Activated CD4-positive, alpha-beta T cell treated with anti-CD3 and anti-CD28 coated beads for 36 hours (primary cell): ENCODE measurements at regions not wholly inside any gene's neighbourhood (a gene's known extent, or its start where the extent isn't known, plus 50 kb on each side); places are given as distances from the start of the nearest gene placed in this dataset.

Experiments
- ATAC-seq: fragments of 200-7000 bp; cut with Tn5 transposase; one replicate; pipeline ENCODE4 v1.10.0; 2021; ENCODE audit warnings: mild to moderate bottlenecking, moderate library complexity
- CTCF ChIA-PET: fragments of 350-600 bp; sonication (Branson Sonifier 250); formaldehyde crosslinking; loops from one replicate; lab custom pipeline; 2021; ENCODE audit warnings: antibody characterized with exemption; lab: Charles Lee
- POLR2A ChIA-PET: fragments of 350-600 bp; sonication (Branson Sonifier 250); formaldehyde crosslinking; loops from one replicate; lab custom pipeline; 2021; ENCODE audit warnings: antibody characterized with exemption, inconsistent platforms; lab: Charles Lee
- DNase-seq: peaks from one replicate; pipeline ENCODE4 v3.0.0-alpha.2; 2020
- H3K27ac Mint-ChIP-seq: one replicate; pipeline ENCODE4 v1.8.0; 2021; ENCODE audit warnings: mixed read lengths
- H3K27me3 Mint-ChIP-seq: one replicate; pipeline ENCODE4 v1.8.0; 2021; ENCODE audit warnings: mixed read lengths
- H3K36me3 Mint-ChIP-seq: one replicate; pipeline ENCODE4 v1.8.0; 2021; ENCODE audit warnings: low read depth, mixed read lengths
- H3K4me1 Mint-ChIP-seq: one replicate; pipeline ENCODE4 v1.8.0; 2021; ENCODE audit warnings: mixed read lengths
- H3K4me3 Mint-ChIP-seq: one replicate; pipeline ENCODE4 v1.8.0; 2021; ENCODE audit warnings: mild to moderate bottlenecking, moderate library complexity, mixed read lengths
- H3K9me3 Mint-ChIP-seq: one replicate; pipeline ENCODE4 v1.8.0; 2021; ENCODE audit warnings: low read depth, mixed read lengths
- intact Hi-C, 2 experiments: fragments of 100-400 bp; cut with DNase I in 1 of 2; cut with micrococcal nuclease in 1 of 2; formaldehyde crosslinking; loops; one replicate each; pipeline versions ENCODE4 v1.14.2 to v1.15.1; 2022 to 2024; cut with DNase I, micrococcal nuclease

GRCh38 chr3:18058666-18059065, 316.2 kb upstream of the TBC1D5 start:
- DNase-seq (no peak), ATAC-seq (no peak)
- H3K27me3 Mint-ChIP-seq, result no peaks in the 10 kb centered on the region
- H3K4me1 Mint-ChIP-seq, result no peaks in the 10 kb centered on the region
- peaks cover 15% of the 10 kb centered on the region for H3K9me3 Mint-ChIP-seq
- no peak overlapping the region for H3K4me3 Mint-ChIP-seq
- ChIA-PET CTCF (no interaction called here), POLR2A (no interaction called here)
- intact Hi-C loops, result no loop called here
- no peak overlapping the region for H3K27ac Mint-ChIP-seq
- H3K36me3 Mint-ChIP-seq, result no peaks in the 10 kb centered on the region

DNA sequence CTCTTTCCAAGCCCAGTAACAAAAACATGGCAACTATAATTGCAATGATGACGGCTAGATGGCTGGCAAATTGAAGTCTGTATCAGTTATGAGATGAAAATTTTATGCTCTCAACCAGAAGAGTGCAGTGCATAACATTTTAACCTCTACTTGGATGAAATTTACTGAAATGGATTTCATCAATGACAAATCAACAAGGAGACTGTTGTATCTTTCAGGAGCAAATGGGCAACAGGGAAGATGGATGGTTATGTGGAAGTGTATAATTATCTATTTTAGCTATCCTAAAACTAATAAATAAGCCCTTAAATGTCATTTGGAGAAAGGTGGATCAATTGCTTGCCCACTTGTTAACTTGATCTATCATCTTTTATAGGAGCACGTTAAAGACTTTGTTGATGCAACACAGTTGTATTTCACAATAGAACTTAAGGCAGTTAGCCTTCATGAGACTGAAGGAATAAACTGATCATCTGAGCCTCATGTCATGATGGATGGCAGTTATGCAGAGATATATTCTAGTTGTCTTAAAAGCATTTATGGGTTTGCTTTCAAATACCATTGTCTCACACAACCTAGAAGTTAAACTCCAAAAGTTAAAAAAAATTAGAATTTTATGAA, 315.1 kb upstream of the TBC1D5 start:
- Mint-ChIP-seq H3K27me3 (no peaks in the 10 kb centered on the region), H3K27ac (no peak overlapping the region), H3K4me1 (no peaks in the 10 kb centered on the region), H3K36me3 (no peaks in the 10 kb centered on the region), H3K9me3 (peaks cover 15% of the 10 kb centered on the region), H3K4me3 (no peak overlapping the region)
- DNase-seq (no peak), ATAC-seq (no peak)
- intact Hi-C loops, result no loop called here
- CTCF ChIA-PET, result no interaction called here
- POLR2A ChIA-PET, result no interaction called here

- no peak overlapping the region for H3K27ac Mint-ChIP-seq
- H3K9me3 Mint-ChIP-seq, result peaks cover 15% of the 10 kb centered on the region
- H3K27me3 Mint-ChIP-seq, result no peaks in the 10 kb centered on the region
- H3K4me1 Mint-ChIP-seq, result no peaks in the 10 kb centered on the region
- intact Hi-C loops, result no loop called here
- no peak for DNase-seq
- no peak for ATAC-seq
- no peaks in the 10 kb centered on the region for H3K36me3 Mint-ChIP-seq
- ChIA-PET POLR2A (no interaction called here), CTCF (no interaction called here)
- H3K4me3 Mint-ChIP-seq, result no peak overlapping the region
Measured at GRCh38 chr3:18054625-18055024, 312.2 kb upstream of the TBC1D5 start.

- Mint-ChIP-seq H3K27me3 (no peaks in the 10 kb centered on the region), H3K27ac (no peak overlapping the region), H3K36me3 (no peaks in the 10 kb centered on the region), H3K4me3 (no peak overlapping the region), H3K9me3 (peaks cover 15% of the 10 kb centered on the region), H3K4me1 (no peaks in the 10 kb centered on the region)
- ATAC-seq, result no peak
- ChIA-PET POLR2A (no interaction called here), CTCF (interaction anchor here (1.1 kb wide), 1 partner anchor 18 kb away, joined by 6 read pairs; no protein-coding TSS in a partner anchor)
- DNase-seq, result no peak
- intact Hi-C loops, result no loop called here
Measured at GRCh38 chr3:18051306-18051705, 308.9 kb upstream of the TBC1D5 start.

DNA sequence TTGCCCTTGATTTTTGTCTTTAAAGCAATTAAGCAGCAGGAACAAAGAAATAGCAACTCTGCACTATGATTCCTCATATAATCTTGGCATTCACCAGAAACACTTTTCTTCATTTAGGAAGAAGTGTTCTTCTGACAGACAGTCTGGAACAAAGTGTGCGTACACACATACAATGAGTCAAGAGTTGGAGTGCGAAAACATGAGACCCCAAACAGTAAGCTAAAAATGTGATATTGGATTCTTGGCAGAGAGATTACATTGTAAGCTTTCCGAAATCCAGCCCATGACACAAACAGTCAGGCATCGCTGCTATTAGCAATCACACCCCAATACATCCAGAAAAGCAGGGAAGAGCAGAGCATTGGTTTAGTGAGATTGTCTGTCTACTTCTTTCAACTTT, 306.7 kb upstream of the TBC1D5 start:
- no peaks in the 10 kb centered on the region for H3K4me1 Mint-ChIP-seq
- CTCF ChIA-PET, result interaction anchor here (1.1 to 1.6 kb wide), 3 partner anchors 11 to 154 kb away, joined by 3 to 6 read pairs (median 5); no protein-coding TSS in a partner anchor
- no peak for ATAC-seq
- H3K9me3 Mint-ChIP-seq, result no peaks in the 10 kb centered on the region
- H3K4me3 Mint-ChIP-seq, result no peak overlapping the region
- no peak overlapping the region for H3K27ac Mint-ChIP-seq
- intact Hi-C loops, result no loop called here
- no peak for DNase-seq
- POLR2A ChIA-PET, result no interaction called here
- no peaks in the 10 kb centered on the region for H3K27me3 Mint-ChIP-seq
- H3K36me3 Mint-ChIP-seq, result no peaks in the 10 kb centered on the region

GRCh38 chr3:18047052-18047451, 304.6 kb upstream of the TBC1D5 start:
- Mint-ChIP-seq H3K27me3 (no peaks in the 10 kb centered on the region), H3K4me3 (no peak overlapping the region), H3K36me3 (no peaks in the 10 kb centered on the region), H3K4me1 (no peaks in the 10 kb centered on the region), H3K27ac (no peak overlapping the region), H3K9me3 (no peaks in the 10 kb centered on the region)
- intact Hi-C loops, result no loop called here
- CTCF ChIA-PET, result no interaction called here
- no peak for ATAC-seq
- no peak for DNase-seq
- POLR2A ChIA-PET, result no interaction called here

GRCh38 chr3:18046131-18046915, 303.9 kb upstream of the TBC1D5 start:
- H3K9me3 Mint-ChIP-seq, result no peaks in the 10 kb centered on the region
- H3K27me3 Mint-ChIP-seq, result peaks cover 2% of the 10 kb centered on the region
- H3K36me3 Mint-ChIP-seq, result no peaks in the 10 kb centered on the region
- ChIA-PET POLR2A (no interaction called here), CTCF (interaction anchor here (0.7 kb wide), 1 partner anchor 240 kb away, joined by 3 read pairs; no protein-coding TSS in a partner anchor)
- no peak for ATAC-seq
- H3K4me1 Mint-ChIP-seq, result no peaks in the 10 kb centered on the region
- no peak overlapping the region for H3K27ac Mint-ChIP-seq
- DNase-seq, result no peak
- intact Hi-C loops, result no loop called here
- no peak overlapping the region for H3K4me3 Mint-ChIP-seq

DNA sequence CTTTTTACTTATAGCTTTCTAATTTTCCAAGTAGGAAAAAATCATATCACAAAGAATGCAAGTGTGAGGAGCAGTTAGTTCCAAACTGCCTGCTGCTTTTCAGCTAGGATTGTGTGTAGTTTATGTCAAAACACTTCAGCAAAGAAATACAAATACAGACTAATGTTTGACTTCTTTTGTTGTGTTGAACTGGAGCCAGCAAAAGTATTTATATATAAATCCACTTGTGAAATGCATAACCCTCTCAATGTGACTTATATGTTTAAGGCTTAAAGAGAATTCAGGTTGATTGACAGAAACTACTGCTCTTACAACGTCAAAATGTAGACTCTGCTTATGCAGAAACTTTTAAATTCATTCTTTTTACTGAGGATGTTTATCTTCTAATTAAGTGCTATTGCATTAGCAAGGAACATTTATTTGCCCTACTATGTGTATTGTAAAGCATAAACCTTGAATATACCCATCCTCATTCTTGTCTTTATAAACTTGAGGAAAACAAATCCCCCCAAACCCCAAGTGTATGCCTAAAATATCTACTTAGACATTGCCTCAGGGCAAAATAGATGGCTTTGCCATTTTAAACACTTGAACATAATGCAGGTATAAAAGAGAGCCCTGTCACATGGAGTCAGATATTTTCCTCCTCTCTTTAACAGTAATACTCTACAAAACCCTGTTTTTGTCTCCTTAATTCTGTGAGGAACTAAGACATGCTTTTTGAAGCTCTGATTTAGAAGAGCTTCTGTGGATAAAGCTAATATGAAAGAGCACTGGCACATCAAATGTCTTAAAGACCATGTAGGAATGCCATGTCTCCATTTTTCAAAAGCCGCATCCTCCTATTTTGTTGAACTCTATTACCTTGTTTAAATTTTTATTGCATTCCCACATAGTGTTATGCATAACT, 302.8 kb upstream of the TBC1D5 start:
- H3K27ac Mint-ChIP-seq, result no peak overlapping the region
- no peak overlapping the region for H3K4me3 Mint-ChIP-seq
- H3K9me3 Mint-ChIP-seq, result no peaks in the 10 kb centered on the region
- H3K27me3 Mint-ChIP-seq, result peaks cover 5% of the 10 kb centered on the region
- H3K36me3 Mint-ChIP-seq, result no peaks in the 10 kb centered on the region
- H3K4me1 Mint-ChIP-seq, result no peaks in the 10 kb centered on the region
- DNase-seq (no peak), ATAC-seq (no peak)
- ChIA-PET CTCF (no interaction called here), POLR2A (interaction anchor here (0.6 to 0.7 kb wide), 2 partner anchors 21 to 60 kb away, joined by 3 read pairs; no protein-coding TSS in a partner anchor)
- intact Hi-C loops, result no loop called here

DNA sequence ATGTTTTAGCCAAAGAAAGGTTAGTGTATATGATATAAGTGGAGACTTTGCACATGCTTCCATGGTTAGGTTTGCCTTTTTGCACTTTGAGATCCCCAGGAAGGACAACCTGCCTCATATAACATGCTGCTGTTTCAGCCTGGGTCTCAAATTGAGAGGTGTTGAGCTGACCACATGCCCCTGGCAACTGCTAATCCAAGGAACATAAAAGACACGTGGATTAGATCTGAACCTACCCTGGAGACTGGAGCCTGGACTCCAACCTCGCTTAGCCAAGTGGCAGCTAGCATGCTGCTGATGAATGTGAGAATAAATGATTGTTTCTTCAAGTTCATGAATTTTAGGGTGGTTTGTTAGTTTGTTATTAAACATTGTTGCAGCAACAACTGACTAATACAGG, 301.8 kb upstream of the TBC1D5 start:
- Mint-ChIP-seq H3K36me3 (no peaks in the 10 kb centered on the region), H3K4me3 (no peak overlapping the region), H3K27me3 (peaks cover 5% of the 10 kb centered on the region), H3K27ac (no peak overlapping the region), H3K4me1 (no peaks in the 10 kb centered on the region), H3K9me3 (no peaks in the 10 kb centered on the region)
- ChIA-PET POLR2A (interaction anchor here (0.6 kb wide), 1 partner anchor 61 kb away, joined by 3 read pairs; no protein-coding TSS in a partner anchor), CTCF (no interaction called here)
- DNase-seq (no peak), ATAC-seq (no peak)
- intact Hi-C loops, result no loop called here

DNA sequence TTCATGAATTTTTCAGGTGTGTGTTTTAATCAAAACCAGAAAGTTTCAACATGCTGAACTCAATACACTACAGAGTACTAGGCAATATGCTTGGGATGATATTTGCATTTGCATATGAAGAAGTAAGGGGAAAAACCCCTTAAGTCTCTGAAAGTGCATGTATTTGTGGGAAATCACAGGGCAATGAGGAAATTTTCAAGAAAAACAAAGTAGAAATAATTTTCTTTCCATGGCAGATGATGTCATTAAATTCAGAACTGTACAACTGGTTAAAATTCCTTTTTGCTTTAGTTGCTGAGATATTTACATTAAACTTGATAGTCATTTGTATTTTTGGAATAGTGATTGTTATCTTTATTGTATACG, 294.0 kb upstream of the TBC1D5 start:
- intact Hi-C loops, result no loop called here
- Mint-ChIP-seq H3K27ac (no peak overlapping the region), H3K4me1 (no peaks in the 10 kb centered on the region), H3K9me3 (no peaks in the 10 kb centered on the region), H3K4me3 (no peak overlapping the region), H3K27me3 (peaks cover 8% of the 10 kb centered on the region), H3K36me3 (no peaks in the 10 kb centered on the region)
- ChIA-PET POLR2A (interaction anchor here (0.7 kb wide), 1 partner anchor 222 kb away, joined by 3 read pairs; no protein-coding TSS in a partner anchor), CTCF (interaction anchor here (0.7 to 1.0 kb wide), 2 partner anchors 12 to 1166 kb away, joined by 3 read pairs; no protein-coding TSS in a partner anchor)
- DNase-seq (no peak), ATAC-seq (no peak)
